ENCODE measurements at regions not wholly inside any gene's neighbourhood (a gene's known extent, or its start where the extent isn't known, plus 50 kb on each side); places are given as distances from the start of the nearest gene placed in this dataset.

DNA sequence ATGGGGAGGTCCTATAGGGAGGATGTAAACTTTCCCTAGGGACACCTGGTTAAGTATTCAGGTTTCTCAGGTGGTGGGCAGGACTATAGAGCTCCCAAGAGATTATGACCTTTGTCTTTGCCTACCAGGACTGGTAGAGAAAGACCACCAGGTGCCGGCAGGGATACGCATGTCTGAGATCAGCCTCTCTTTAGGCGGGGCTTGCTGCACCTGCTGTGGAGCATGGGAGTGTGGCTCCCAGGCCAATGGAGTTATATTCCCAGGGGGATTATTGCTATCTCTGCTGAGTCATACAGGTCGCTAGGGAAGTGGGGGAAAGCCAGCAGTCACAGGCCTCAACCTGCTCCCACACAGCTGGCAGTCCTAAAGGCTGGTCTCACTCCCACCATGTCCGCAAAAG lies 280.5 kb upstream of the MMS22L start:
- no peaks in the 10 kb centered on the region for H3K36me3 Mint-ChIP-seq (ENCODE audit: low read depth)
- no peaks in the 10 kb centered on the region for H3K27me3 Mint-ChIP-seq (ENCODE audit: low read depth)
- peaks cover 12% of the 10 kb centered on the region for H3K9me3 Mint-ChIP-seq
- no peak overlapping the region for H3K4me3 Mint-ChIP-seq
- no peaks in the 10 kb centered on the region for H3K4me1 Mint-ChIP-seq
- TF ChIP-seq, protein P1, sequence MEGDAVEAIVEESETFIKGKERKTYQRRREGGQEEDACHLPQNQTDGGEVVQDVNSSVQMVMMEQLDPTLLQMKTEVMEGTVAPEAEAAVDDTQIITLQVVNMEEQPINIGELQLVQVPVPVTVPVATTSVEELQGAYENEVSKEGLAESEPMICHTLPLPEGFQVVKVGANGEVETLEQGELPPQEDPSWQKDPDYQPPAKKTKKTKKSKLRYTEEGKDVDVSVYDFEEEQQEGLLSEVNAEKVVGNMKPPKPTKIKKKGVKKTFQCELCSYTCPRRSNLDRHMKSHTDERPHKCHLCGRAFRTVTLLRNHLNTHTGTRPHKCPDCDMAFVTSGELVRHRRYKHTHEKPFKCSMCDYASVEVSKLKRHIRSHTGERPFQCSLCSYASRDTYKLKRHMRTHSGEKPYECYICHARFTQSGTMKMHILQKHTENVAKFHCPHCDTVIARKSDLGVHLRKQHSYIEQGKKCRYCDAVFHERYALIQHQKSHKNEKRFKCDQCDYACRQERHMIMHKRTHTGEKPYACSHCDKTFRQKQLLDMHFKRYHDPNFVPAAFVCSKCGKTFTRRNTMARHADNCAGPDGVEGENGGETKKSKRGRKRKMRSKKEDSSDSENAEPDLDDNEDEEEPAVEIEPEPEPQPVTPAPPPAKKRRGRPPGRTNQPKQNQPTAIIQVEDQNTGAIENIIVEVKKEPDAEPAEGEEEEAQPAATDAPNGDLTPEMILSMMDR (conservative IDR thresholded peaks at IDR 0.05), result no peak
- DNase-seq (ENCODE audit: low read depth, low spot score), result no peak
- H3K27ac Mint-ChIP-seq (ENCODE audit: unreplicated experiment), result no peak overlapping the region

DNA sequence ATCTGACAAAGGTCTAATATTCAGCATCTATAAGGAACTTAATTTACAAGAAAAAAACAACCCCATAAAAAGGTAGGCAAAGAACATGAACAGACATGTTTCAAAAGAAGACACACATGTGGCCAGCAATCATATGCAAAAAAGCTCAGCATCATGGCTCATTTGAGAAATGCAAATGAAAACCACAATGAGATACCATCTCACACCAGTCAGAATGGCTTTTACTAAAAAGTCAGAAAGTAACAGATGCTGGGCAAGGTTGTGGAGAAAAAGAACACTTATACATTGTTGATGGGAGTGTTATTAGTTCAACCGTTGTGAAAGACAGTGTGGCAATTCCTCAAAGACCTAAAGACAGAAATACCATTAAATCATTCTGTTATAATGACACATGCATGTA lies 289.9 kb upstream of the MMS22L start:
- no peaks in the 10 kb centered on the region for H3K27me3 Mint-ChIP-seq (ENCODE audit: low read depth)
- TF ChIP-seq, protein P1 (conservative IDR thresholded peaks at IDR 0.05), result no peak
- no peaks in the 10 kb centered on the region for H3K4me1 Mint-ChIP-seq

DNA sequence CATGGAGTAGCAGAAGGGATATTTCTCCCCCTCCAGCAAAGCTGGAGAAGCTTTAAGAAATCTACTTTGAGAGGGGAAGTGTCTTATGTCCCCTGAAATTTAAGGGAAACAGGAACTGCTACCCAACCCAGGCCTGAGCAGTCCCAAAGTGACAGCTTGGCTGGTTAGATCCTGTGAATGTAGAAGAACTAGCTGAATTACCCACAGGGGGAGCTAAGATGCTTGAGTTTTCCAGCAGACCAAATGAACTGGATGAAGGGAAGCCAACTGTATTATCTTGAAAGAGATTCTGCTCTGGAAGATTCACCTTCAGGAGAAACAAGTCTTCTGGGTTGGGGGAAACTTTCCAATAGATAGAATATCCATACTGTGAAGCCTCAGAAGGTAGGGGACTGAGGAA lies 303.3 kb upstream of the MMS22L start:
- no peak for DNase-seq (ENCODE audit: low read depth, low spot score)
- no peaks in the 10 kb centered on the region for H3K27me3 Mint-ChIP-seq (ENCODE audit: low read depth)
- TF ChIP-seq, protein P1 (conservative IDR thresholded peaks at IDR 0.05), result peak; percentile 44
- no peak overlapping the region for H3K27ac Mint-ChIP-seq (ENCODE audit: unreplicated experiment)
- no peaks in the 10 kb centered on the region for H3K36me3 Mint-ChIP-seq (ENCODE audit: low read depth)
- no peaks in the 10 kb centered on the region for H3K9me3 Mint-ChIP-seq
- no peak overlapping the region for H3K4me3 Mint-ChIP-seq
- no peaks in the 10 kb centered on the region for H3K4me1 Mint-ChIP-seq

More for the DNA sequence above, 289.9 kb upstream of the MMS22L start:
- Mint-ChIP-seq H3K36me3 (ENCODE audit: low read depth) (no peaks in the 10 kb centered on the region), H3K9me3 (peaks cover 6% of the 10 kb centered on the region), H3K27ac (ENCODE audit: unreplicated experiment) (no peak overlapping the region), H3K4me3 (no peak overlapping the region)
- DNase-seq (ENCODE audit: low read depth, low spot score), result no peak

DNA sequence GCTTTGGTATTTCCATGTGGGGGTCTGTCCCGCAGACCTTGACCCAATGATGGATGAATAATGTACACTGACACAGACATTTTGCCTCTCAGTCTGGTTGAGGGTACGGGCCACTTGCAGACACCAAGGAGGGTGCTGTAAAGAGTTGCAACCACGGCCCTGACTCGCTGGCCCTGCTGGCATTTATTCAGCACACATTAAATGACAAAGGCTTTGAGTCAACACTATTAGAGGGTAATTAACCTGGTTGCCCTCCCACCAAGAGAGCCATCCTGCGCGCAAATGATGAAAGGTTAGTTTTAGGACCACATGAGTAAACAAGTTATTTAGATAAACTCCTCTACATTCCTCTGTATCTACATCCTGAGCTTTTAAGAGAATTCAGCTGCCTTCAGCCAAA lies 308.9 kb upstream of the MMS22L start:
- no peaks in the 10 kb centered on the region for H3K27me3 Mint-ChIP-seq (ENCODE audit: low read depth)
- H3K36me3 Mint-ChIP-seq (ENCODE audit: low read depth), result no peaks in the 10 kb centered on the region
- no peak overlapping the region for H3K4me3 Mint-ChIP-seq
- no peaks in the 10 kb centered on the region for H3K9me3 Mint-ChIP-seq
- TF ChIP-seq, protein P1 (conservative IDR thresholded peaks at IDR 0.05), result no peak
- no peak for DNase-seq (ENCODE audit: low read depth, low spot score)
- H3K27ac Mint-ChIP-seq (ENCODE audit: unreplicated experiment), result peak overlapping the region; percentile 10
- H3K4me1 Mint-ChIP-seq, result no peaks in the 10 kb centered on the region

DNA sequence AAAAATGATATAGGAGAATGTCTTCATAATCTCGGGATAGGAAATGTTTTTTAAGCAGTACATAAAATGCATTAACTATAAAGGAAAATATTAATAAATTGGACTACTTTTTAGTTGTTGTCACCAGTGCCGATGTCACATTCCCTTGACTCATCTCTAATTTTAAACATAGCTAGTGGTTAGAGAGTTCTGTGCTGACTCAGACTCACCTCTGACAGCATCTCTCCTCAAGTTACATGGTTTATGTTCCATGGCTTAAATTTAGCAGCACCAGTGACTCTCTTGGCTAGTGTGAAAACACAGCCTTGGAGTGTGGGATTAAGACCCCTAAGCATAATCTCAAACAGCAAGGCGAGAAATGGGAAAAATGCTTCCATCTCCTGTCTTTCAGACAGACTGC lies 311.8 kb upstream of the MMS22L start:
- Mint-ChIP-seq H3K27me3 (ENCODE audit: low read depth) (no peaks in the 10 kb centered on the region), H3K27ac (ENCODE audit: unreplicated experiment) (no peak overlapping the region), H3K4me3 (no peak overlapping the region), H3K4me1 (no peaks in the 10 kb centered on the region), H3K36me3 (ENCODE audit: low read depth) (no peaks in the 10 kb centered on the region), H3K9me3 (no peaks in the 10 kb centered on the region)
- no peak for DNase-seq (ENCODE audit: low read depth, low spot score)
- TF ChIP-seq, protein P1 (conservative IDR thresholded peaks at IDR 0.05), result no peak

DNA sequence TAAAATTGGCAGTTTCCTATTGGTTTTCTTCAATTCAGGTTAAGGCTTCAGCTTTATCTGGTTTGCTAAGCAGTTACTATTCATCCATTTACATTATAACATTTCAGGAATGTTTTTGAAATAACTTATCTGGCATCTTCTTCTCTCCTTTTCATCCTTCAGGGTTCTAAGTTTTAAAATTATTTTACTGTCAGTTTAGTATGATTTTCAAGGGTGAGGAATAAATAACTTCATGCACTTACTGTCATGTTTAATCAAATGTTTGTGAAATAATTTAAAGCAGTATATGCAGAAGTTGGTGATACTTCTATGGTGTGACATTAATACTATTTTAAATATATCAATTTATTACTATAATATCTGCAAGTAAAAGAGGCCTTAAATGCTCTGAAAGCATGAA lies 338.1 kb upstream of the MMS22L start:
- H3K4me1 Mint-ChIP-seq, result no peaks in the 10 kb centered on the region
- no peak overlapping the region for H3K27ac Mint-ChIP-seq (ENCODE audit: unreplicated experiment)
- H3K27me3 Mint-ChIP-seq (ENCODE audit: low read depth), result no peaks in the 10 kb centered on the region
- DNase-seq (ENCODE audit: low read depth, low spot score), result no peak
- peaks cover 12% of the 10 kb centered on the region for H3K9me3 Mint-ChIP-seq
- H3K36me3 Mint-ChIP-seq (ENCODE audit: low read depth), result peaks cover 4% of the 10 kb centered on the region
- no peak overlapping the region for H3K4me3 Mint-ChIP-seq
- TF ChIP-seq, protein P1 (conservative IDR thresholded peaks at IDR 0.05), result no peak
